A549 (cell line): ENCODE measurements at regions not wholly inside any gene's neighbourhood (a gene's known extent, or its start where the extent isn't known, plus 50 kb on each side); places are given as distances from the start of the nearest gene placed in this dataset.

ENCODE experiments used
- ATOH8 ChIP-seq: fragments of 250-450 bp; sonication (Bioruptor Pico); IDR thresholded peaks from 2 replicates; pipeline ENCODE4 v1.5.0; 2020; ENCODE audit warnings: low read depth, mild to moderate bottlenecking, moderate library complexity
- BCL3 ChIP-seq: fragments of >200 bp; sonication (Bioruptor Twin); formaldehyde crosslinking; IDR thresholded peaks from 3 replicates; pipeline ENCODE4 v1.6.1; 2016
- ESRRA ChIP-seq: fragments of 150-350 bp; IDR thresholded peaks from 2 replicates; pipeline ENCODE4 v1.6.1; 2014; ENCODE audit warnings: mild to moderate bottlenecking, low read length, borderline replicate concordance
- MAFK ChIP-seq: fragments of 450-650 bp; IDR thresholded peaks from 2 replicates; pipeline ENCODE4 v1.6.1; 2014; ENCODE audit not compliant: partially characterized antibody
- RAD21 ChIP-seq, 2 experiments: fragments of >200 bp in 1 of 2; sonication (Bioruptor Twin) in 1 of 2; formaldehyde crosslinking in 1 of 2; IDR thresholded peaks in 1 of 2; conservative IDR thresholded peaks in 1 of 2; 2 replicates in 1 of 2; 3 replicates in 1 of 2; pipeline ENCODE4 v1.6.1; 2012 to 2018; ENCODE audit warnings: inconsistent platforms in 1 of 2
- RNF2 ChIP-seq: fragments of 200-600 bp; sonication (generic); IDR thresholded peaks from 2 replicates; pipeline ENCODE4 v1.6.1; 2016; ENCODE audit warnings: low read depth, mild to moderate bottlenecking, antibody characterized with exemption, moderate library complexity, borderline replicate concordance
- SMC3 ChIP-seq: fragments of >200 bp; sonication (Bioruptor Twin); formaldehyde crosslinking; IDR thresholded peaks from 3 replicates; pipeline ENCODE4 v1.6.1; 2018; ENCODE audit warnings: inconsistent platforms
- TP53 ChIP-seq: fragments of 250-450 bp; sonication (Bioruptor Pico); IDR thresholded peaks from 2 replicates; pipeline ENCODE4 v1.5.0; 2021; ENCODE audit warnings: mild to moderate bottlenecking, moderate library complexity
- TF ChIP-seq, protein P1 (sequence below): fragments of >200 bp; sonication (Bioruptor Twin); formaldehyde crosslinking; IDR thresholded peaks from 3 replicates; pipeline ENCODE4 v1.5.1; 2016
- TF ChIP-seq, protein P2 (sequence below): fragments of 200-600 bp; sonication (generic); IDR thresholded peaks from 2 replicates; pipeline ENCODE4 v1.6.1; 2016; ENCODE audit warnings: antibody characterized with exemption, mild to moderate bottlenecking, moderate library complexity
- TF ChIP-seq, protein P3 (sequence below): IDR thresholded peaks from 2 replicates; pipeline ENCODE4 v1.6.1; 2012

DNA sequence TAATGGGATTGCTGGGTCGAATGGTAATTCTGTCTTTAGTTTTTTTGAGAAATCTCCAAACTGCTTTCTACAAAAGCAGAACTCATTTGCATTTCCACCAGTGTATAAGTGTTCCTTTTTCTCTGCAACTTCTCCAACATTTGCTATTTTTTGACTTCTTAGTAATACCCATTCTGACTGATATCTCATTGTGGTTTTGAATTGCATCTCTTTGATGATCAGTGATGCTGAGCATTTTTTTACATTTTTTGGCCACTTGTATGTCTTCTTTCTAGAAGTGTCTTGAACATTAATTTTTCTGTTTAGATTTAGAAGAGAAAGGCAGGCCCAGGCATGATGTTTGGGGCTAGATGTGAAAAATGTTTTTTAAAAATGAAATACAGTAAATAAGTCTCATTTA lies 553.1 kb upstream of the MAN1A1 start:
- TF ChIP-seq, protein P1, sequence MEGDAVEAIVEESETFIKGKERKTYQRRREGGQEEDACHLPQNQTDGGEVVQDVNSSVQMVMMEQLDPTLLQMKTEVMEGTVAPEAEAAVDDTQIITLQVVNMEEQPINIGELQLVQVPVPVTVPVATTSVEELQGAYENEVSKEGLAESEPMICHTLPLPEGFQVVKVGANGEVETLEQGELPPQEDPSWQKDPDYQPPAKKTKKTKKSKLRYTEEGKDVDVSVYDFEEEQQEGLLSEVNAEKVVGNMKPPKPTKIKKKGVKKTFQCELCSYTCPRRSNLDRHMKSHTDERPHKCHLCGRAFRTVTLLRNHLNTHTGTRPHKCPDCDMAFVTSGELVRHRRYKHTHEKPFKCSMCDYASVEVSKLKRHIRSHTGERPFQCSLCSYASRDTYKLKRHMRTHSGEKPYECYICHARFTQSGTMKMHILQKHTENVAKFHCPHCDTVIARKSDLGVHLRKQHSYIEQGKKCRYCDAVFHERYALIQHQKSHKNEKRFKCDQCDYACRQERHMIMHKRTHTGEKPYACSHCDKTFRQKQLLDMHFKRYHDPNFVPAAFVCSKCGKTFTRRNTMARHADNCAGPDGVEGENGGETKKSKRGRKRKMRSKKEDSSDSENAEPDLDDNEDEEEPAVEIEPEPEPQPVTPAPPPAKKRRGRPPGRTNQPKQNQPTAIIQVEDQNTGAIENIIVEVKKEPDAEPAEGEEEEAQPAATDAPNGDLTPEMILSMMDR: no peak
- no peak for TF ChIP-seq SMC3
- no peak for TF ChIP-seq MAFK
- TF ChIP-seq TP53 (CRISPR knock-in tag): no peak
- TF ChIP-seq, protein P2, sequence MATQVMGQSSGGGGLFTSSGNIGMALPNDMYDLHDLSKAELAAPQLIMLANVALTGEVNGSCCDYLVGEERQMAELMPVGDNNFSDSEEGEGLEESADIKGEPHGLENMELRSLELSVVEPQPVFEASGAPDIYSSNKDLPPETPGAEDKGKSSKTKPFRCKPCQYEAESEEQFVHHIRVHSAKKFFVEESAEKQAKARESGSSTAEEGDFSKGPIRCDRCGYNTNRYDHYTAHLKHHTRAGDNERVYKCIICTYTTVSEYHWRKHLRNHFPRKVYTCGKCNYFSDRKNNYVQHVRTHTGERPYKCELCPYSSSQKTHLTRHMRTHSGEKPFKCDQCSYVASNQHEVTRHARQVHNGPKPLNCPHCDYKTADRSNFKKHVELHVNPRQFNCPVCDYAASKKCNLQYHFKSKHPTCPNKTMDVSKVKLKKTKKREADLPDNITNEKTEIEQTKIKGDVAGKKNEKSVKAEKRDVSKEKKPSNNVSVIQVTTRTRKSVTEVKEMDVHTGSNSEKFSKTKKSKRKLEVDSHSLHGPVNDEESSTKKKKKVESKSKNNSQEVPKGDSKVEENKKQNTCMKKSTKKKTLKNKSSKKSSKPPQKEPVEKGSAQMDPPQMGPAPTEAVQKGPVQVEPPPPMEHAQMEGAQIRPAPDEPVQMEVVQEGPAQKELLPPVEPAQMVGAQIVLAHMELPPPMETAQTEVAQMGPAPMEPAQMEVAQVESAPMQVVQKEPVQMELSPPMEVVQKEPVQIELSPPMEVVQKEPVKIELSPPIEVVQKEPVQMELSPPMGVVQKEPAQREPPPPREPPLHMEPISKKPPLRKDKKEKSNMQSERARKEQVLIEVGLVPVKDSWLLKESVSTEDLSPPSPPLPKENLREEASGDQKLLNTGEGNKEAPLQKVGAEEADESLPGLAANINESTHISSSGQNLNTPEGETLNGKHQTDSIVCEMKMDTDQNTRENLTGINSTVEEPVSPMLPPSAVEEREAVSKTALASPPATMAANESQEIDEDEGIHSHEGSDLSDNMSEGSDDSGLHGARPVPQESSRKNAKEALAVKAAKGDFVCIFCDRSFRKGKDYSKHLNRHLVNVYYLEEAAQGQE: no peak
- TF ChIP-seq RNF2: no peak
- no peak for TF ChIP-seq ESRRA
- TF ChIP-seq, protein P3, sequence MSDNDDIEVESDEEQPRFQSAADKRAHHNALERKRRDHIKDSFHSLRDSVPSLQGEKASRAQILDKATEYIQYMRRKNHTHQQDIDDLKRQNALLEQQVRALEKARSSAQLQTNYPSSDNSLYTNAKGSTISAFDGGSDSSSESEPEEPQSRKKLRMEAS: no peak
- TF ChIP-seq BCL3: no peak
- no peak for TF ChIP-seq RAD21 (conservative IDR thresholded peaks at IDR 0.05 in 1 of 2, IDR thresholded peaks at IDR 0.05 in 1 of 2)
- no peak for TF ChIP-seq ATOH8 (CRISPR knock-in tag)
